Heart left ventricle (tissue), 13 donors: ENCODE measurements at regions not wholly inside any gene's neighbourhood (a gene's known extent, or its start where the extent isn't known, plus 50 kb on each side); places are given as distances from the start of the nearest gene placed in this dataset.

ENCODE experiments used
- CTCF ChIP-seq, 12 donors: fragments of 200-600 bp; sonication (generic) in 4 of 12; IDR thresholded peaks; one replicate each; pipeline versions ENCODE4 v1.5.0 to v1.8.0; 2018 to 2022; ENCODE audit warnings: antibody characterized with exemption in 12 of 12, mild to moderate bottlenecking in 5 of 12
- POLR2A ChIP-seq, 2 donors: fragments of 450-650 bp; IDR thresholded peaks; one replicate each; pipeline ENCODE4 v1.6.1; 2017; ENCODE audit warnings: antibody characterized with exemption in 2 of 2, mild to moderate bottlenecking in 2 of 2, moderate library complexity in 2 of 2
- donor health status: ischemic (EF 13 %, LVEDD 7.1; RV severe dilation, severe dysfunction).
- donor health status: DM: no; HTN: yes; CAD: no.
- donor health status: DM: no; HTN: no; CAD: no.
- donor health status: ischemic (EF 25% LVEDD 6.9; RV normal size, moderate dysfunction).
- donor health status: ischemic (EF 25% LVEDD 5.7; RV mildly dilated, moderate dysfunction).
- donor health status: ischemic (EF 35%, LVEDD 5.7; RV mildly dilated, moderate dysfunction).
- donor health status: nonischemic (EF 11% LVEDD 7.7; RV severe dilation, severe dysfunction).
- donor health status: DM: yes; HTN: yes; CAD: no.
- donor health status: PGD.
- donor health status: ischemic (EF 29% LVEDD 5.4; RV normal size, mild dysfunction).
- donor health status: nonischemic (EF 23%, LVEDD 6.1; RV moderate dilation, normal function).

- no peak for TF ChIP-seq CTCF (IDR thresholded peaks at IDR 0.05)
- TF ChIP-seq POLR2A (IDR thresholded peaks at IDR 0.05), result no peak
Measured at GRCh38 chr2:199679883-199680282, 171.1 kb downstream of the FTCDNL1 start.
